Activated CD4-positive, alpha-beta T cell treated with anti-CD3 and anti-CD28 coated beads, Interleukin-2, amount 10 ng/mL, durations not matched to agents 7 days and 5 days (primary cell): ENCODE measurements at regions not wholly inside any gene's neighbourhood (a gene's known extent, or its start where the extent isn't known, plus 50 kb on each side); places are given as distances from the start of the nearest gene placed in this dataset.

Experiments
- CTCF ChIA-PET: fragments of 350-600 bp; sonication (Branson Sonifier 250); formaldehyde crosslinking; loops from one replicate; lab custom pipeline; 2021; ENCODE audit warnings: antibody characterized with exemption; lab: Charles Lee
- POLR2A ChIA-PET: fragments of 350-600 bp; sonication (Branson Sonifier 250); formaldehyde crosslinking; loops from one replicate; lab custom pipeline; 2021; ENCODE audit warnings: antibody characterized with exemption; lab: Charles Lee
- DNase-seq: peaks from one replicate; pipeline ENCODE4 v3.0.0-alpha.2; 2020
- H3K27ac Mint-ChIP-seq: one replicate; pipeline ENCODE4 v1.8.0; 2021; ENCODE audit warnings: mild to moderate bottlenecking, moderate library complexity, mixed read lengths
- H3K27me3 Mint-ChIP-seq: one replicate; pipeline ENCODE4 v1.8.0; 2021; ENCODE audit warnings: mixed read lengths
- H3K36me3 Mint-ChIP-seq: one replicate; pipeline ENCODE4 v1.8.0; 2021; ENCODE audit warnings: low read depth, mixed read lengths
- H3K4me1 Mint-ChIP-seq: one replicate; pipeline ENCODE4 v1.8.0; 2021; ENCODE audit warnings: mixed read lengths
- H3K4me3 Mint-ChIP-seq: one replicate; pipeline ENCODE4 v1.8.0; 2021; ENCODE audit warnings: mild to moderate bottlenecking, moderate library complexity, mixed read lengths
- H3K9me3 Mint-ChIP-seq: one replicate; pipeline ENCODE4 v1.8.0; 2021; ENCODE audit warnings: mixed read lengths

DNA sequence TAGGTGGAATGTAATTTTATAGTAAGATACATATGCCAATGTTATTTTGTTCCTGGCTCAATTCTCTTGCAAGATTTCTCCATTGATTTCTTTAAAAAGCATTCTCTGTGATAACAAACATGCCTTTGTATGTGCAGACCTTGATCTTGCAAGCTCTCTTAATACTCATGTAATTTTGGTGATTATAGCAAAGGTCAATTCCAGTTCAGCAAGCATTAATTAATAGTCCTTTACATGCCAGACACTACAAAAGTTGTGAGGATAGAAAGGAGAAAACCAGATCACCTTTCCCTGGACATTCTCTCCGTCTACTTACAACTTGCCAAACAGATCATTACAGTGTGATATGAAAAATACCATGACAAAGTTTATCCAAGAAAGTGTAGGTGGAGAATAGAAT is 173.7 kb upstream of the DOK6 start:
- Mint-ChIP-seq H3K27me3 (no peaks in the 10 kb centered on the region), H3K9me3 (no peaks in the 10 kb centered on the region), H3K36me3 (no peaks in the 10 kb centered on the region), H3K27ac (no peak overlapping the region), H3K4me3 (no peak overlapping the region), H3K4me1 (no peaks in the 10 kb centered on the region)
- CTCF ChIA-PET = no interaction called here
- DNase-seq = no peak
- POLR2A ChIA-PET = no interaction called here

DNA sequence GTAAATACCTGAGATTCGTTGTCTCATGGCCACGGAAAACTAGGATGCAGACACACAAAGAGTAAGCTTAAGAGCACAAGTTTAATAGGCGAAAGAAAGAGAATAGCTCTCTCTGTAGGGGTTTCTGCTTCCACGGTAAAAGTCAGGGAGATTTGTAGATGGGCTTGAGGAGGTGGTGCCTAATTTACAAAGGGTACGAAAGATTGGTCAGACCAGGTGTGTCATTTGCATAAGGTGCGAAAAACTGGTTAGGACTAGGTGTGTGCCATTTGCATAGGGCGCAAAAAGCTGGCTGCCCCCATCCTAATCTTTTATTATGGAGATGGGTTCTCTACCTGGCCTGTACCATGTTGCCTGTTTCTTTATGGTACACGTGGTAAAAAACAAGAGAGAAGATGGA is 170.5 kb upstream of the DOK6 start:
- H3K27ac Mint-ChIP-seq = no peak overlapping the region
- H3K9me3 Mint-ChIP-seq = no peaks in the 10 kb centered on the region
- no peaks in the 10 kb centered on the region for H3K4me1 Mint-ChIP-seq
- POLR2A ChIA-PET = no interaction called here
- H3K27me3 Mint-ChIP-seq = no peaks in the 10 kb centered on the region
- DNase-seq = no peak
- no peaks in the 10 kb centered on the region for H3K36me3 Mint-ChIP-seq
- CTCF ChIA-PET = no interaction called here
- H3K4me3 Mint-ChIP-seq = no peak overlapping the region

DNA sequence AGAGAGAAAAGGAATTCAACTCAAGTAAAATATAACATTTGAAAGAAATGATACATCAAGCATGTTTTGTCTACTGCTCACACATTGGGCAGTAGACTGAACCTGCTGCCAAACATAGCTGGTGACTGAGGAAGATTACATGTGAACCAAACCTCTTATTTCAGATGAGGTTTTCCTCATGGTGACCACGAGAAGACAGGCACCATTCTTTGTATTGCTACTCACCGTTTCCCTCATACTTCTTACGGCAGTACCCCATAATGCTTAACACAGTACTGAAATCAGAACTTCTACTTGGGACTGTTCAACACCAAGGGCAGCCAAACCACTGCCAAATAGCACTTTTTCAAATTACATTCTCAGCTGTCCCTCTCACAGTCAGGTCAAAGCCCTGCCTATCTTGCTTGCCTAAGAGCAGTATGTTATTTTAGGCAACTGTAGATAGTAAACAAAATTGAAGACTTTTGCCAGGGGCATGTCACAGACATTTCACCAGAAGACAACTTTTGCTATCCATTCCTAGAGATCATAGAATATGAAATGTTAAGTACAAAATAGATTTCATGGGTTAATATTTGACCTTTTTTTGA is 167.1 kb upstream of the DOK6 start:
- Mint-ChIP-seq H3K27ac (no peak overlapping the region), H3K9me3 (no peaks in the 10 kb centered on the region), H3K4me1 (no peaks in the 10 kb centered on the region), H3K27me3 (no peaks in the 10 kb centered on the region), H3K36me3 (no peaks in the 10 kb centered on the region), H3K4me3 (no peak overlapping the region)
- POLR2A ChIA-PET = no interaction called here
- no peak for DNase-seq
- CTCF ChIA-PET = no interaction called here

DNA sequence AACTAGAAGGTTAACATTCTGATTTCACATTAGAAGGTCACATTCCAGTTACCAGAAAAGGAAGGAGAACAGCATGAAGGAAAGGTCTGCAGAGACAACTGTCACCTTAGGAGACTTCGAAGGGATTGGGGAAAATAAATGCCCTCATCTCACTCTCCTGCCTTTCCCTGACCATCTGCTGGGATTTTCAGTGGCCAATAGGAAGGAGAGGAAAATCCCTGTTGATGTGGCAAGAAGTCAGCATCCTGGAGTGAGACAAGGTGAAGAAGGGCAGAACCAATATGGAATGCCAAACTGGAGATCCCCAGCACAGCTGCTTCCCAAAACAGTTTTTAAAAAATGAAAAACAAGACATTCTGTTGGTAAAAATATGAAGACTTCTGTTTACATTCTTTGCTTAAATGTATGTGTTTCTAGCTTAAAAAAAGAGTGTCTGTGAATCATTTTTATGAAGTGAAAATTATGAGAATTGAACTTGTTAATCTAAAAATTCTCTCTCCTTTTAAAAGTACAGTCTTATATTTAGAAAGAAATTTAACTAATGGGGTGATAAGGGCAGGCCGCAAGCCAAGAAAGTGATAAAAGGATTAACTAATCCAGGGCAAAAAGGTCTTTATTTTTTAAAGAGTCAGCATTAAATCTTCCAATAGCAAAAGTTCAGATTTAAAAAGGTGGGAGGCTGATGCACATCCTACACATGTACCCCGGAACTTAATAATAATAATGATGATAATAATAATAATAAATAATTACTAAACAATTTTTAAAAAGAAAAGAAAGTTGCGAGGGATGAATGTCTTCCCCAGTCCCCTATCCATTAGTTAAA is 160.6 kb upstream of the DOK6 start:
- Mint-ChIP-seq H3K9me3 (no peaks in the 10 kb centered on the region), H3K27me3 (no peaks in the 10 kb centered on the region), H3K36me3 (no peaks in the 10 kb centered on the region), H3K4me3 (no peak overlapping the region), H3K4me1 (no peaks in the 10 kb centered on the region), H3K27ac (no peak overlapping the region)
- POLR2A ChIA-PET = no interaction called here
- no peak for DNase-seq
- CTCF ChIA-PET = no interaction called here

DNA sequence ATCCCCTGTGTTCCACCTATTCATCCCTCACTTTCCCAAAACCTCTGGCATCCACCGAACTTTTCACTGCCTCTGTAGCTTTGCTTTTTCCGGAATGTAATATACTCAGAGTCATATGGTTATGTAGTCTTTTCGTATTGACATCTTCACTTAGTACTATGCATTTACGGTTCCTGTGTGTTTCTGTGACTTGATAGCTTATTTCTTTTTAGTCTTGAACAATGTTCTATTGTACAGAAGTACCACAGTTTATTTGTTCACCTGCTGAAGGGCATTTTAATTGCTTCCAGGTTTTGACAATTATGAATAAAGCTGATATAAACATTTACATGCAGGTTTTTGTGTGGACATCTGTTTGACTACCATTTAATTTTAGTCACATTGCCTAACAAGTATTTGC is 154.7 kb upstream of the DOK6 start:
- CTCF ChIA-PET = no interaction called here
- POLR2A ChIA-PET = no interaction called here
- DNase-seq = no peak
- no peaks in the 10 kb centered on the region for H3K9me3 Mint-ChIP-seq
- no peak overlapping the region for H3K4me3 Mint-ChIP-seq
- no peaks in the 10 kb centered on the region for H3K4me1 Mint-ChIP-seq
- no peak overlapping the region for H3K27ac Mint-ChIP-seq
- no peaks in the 10 kb centered on the region for H3K36me3 Mint-ChIP-seq
- no peaks in the 10 kb centered on the region for H3K27me3 Mint-ChIP-seq

DNA sequence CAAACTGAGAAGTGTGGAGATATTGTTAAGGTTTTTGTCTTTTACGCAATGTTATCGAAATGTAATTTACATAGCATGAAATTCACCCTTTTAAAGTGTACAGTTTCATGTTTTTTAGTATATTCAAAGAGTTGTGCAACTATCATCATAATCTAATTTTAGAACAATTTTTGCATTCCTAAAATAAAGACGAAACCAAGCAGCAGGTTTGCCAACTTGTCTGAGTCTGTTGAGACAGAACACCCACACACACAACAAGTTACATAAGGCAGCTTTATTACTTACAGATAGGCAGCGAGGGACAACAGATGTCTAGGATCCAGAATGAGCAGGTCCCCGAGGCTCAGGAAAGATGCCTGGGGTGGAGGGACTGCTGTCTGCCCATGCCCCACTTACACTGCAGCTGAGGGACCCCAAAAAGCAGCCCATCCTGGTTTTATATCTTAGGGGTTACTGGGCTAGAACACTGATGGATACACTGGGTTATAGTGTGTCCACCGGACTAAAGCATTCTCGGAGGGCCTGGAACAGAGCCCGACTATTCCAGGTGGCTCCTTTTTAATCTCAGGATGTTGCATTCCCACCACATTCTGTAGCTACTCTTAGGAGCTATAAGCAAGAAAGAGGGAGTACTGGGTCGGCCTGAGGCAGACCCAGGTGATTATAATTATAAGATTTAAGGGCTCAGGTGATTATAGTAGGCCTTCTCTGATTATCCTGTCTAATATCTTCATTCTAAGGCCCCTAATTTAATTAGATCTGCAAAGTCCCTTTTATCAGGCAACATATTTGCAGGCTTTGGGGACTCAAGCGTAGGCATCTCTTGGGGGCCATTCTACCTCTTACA is 150.2 kb upstream of the DOK6 start:
- H3K36me3 Mint-ChIP-seq = no peaks in the 10 kb centered on the region
- no peaks in the 10 kb centered on the region for H3K27me3 Mint-ChIP-seq
- ChIA-PET POLR2A (no interaction called here), CTCF (no interaction called here)
- no peak for DNase-seq
- H3K9me3 Mint-ChIP-seq = no peaks in the 10 kb centered on the region
- no peaks in the 10 kb centered on the region for H3K4me1 Mint-ChIP-seq
- H3K27ac Mint-ChIP-seq = no peak overlapping the region
- no peak overlapping the region for H3K4me3 Mint-ChIP-seq

DNA sequence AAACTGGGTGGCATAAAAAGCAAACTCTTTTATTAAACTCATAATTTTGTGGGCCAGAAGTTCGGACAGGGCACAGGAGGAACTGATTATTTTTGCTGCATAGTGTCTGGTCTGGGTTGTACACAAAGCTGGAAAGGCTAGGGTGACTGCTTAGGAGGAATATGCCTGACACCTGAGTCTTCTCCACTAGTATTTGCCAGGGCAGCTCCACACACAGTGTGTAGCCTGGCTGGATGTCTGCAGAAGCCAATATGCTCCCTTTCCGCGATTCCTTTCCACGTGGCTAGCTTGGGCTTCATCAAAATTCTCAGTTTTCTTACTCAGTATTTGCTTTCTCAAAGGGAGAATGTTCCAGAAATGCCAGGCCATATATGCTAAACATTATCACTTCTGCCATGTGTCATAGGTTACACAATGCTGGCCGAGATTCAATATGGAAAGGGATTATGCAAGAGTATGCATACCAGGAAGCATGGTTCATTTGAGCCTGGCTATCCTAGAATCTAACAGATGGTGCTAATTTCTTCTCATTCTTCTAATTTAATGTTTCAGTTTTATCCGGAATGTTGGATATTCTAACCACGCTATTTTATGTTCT is 142.7 kb upstream of the DOK6 start:
- no peak for DNase-seq

DNA sequence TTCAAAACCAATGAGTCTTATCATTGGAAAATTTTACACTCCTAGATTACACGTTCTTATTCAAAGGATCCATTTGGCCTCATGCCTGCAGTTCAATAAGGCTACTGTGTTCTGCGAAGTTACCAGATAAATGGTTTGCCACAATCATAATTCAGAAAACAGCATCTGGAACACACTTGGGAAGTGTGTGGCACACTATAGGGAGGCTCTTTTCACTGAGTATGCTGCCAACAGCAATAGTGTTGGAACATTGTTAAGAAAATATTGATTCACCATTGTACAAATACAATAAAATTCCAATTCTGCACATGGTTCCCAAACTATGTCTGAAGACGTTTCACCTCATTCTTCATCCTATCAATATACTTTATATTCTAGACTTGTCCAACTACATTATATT is 141.4 kb upstream of the DOK6 start:
- ChIA-PET POLR2A (no interaction called here), CTCF (no interaction called here)
- no peaks in the 10 kb centered on the region for H3K9me3 Mint-ChIP-seq
- no peak for DNase-seq
- H3K36me3 Mint-ChIP-seq = no peaks in the 10 kb centered on the region
- H3K4me3 Mint-ChIP-seq = no peak overlapping the region
- H3K4me1 Mint-ChIP-seq = no peaks in the 10 kb centered on the region
- no peak overlapping the region for H3K27ac Mint-ChIP-seq
- H3K27me3 Mint-ChIP-seq = no peaks in the 10 kb centered on the region

More for the DNA sequence above, 142.7 kb upstream of the DOK6 start:
- H3K27ac Mint-ChIP-seq = no peak overlapping the region
- H3K4me1 Mint-ChIP-seq = no peaks in the 10 kb centered on the region
- H3K4me3 Mint-ChIP-seq = no peak overlapping the region
- H3K27me3 Mint-ChIP-seq = no peaks in the 10 kb centered on the region
- ChIA-PET CTCF (no interaction called here), POLR2A (no interaction called here)
- no peaks in the 10 kb centered on the region for H3K36me3 Mint-ChIP-seq
- no peaks in the 10 kb centered on the region for H3K9me3 Mint-ChIP-seq

DNA sequence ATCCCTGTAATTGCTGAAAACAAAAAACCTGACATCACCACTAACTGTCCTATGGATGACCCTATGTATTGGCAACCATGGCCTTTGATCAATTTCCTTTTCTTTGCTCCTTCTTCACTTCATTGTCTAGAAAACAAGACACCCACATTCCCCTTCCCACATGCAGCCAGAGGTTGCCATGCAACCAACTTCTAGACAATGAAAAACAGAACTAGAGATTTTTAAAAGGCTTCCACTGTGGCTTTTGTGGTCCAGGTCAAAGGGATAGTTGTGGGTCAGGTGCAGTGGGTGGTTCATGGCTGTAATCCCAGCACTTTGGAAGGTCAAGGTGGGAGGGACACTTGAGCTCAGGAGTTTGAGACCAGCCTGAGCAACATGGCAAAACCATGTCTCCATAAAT is 139.3 kb upstream of the DOK6 start:
- Mint-ChIP-seq H3K27me3 (no peaks in the 10 kb centered on the region), H3K4me3 (no peak overlapping the region), H3K27ac (no peak overlapping the region), H3K9me3 (no peaks in the 10 kb centered on the region), H3K36me3 (no peaks in the 10 kb centered on the region), H3K4me1 (no peaks in the 10 kb centered on the region)
- DNase-seq = no peak
- CTCF ChIA-PET = no interaction called here
- POLR2A ChIA-PET = no interaction called here

DNA sequence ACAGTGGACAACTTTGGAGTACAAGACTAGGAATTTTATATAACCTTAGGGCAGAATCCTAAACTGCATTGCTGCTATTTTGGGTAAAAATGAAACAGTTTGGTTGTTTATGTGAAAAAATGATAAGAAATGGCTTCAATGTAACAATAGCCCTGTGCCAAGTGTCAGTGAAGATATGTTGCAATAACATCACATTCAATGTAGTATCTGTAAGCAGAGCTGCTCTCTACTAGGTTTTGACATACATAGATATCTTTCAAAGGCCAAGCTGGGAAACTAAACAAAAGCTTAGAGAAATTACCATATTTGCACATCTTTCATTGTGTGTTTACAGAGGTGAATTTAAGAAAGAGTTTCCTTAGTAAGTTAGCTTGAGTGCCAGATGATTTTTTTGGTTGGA is 135.0 kb upstream of the DOK6 start:
- Mint-ChIP-seq H3K4me3 (no peak overlapping the region), H3K4me1 (no peaks in the 10 kb centered on the region), H3K36me3 (no peaks in the 10 kb centered on the region), H3K27ac (no peak overlapping the region), H3K9me3 (peaks cover 7% of the 10 kb centered on the region), H3K27me3 (no peaks in the 10 kb centered on the region)
- ChIA-PET CTCF (no interaction called here), POLR2A (no interaction called here)
- DNase-seq = no peak

DNA sequence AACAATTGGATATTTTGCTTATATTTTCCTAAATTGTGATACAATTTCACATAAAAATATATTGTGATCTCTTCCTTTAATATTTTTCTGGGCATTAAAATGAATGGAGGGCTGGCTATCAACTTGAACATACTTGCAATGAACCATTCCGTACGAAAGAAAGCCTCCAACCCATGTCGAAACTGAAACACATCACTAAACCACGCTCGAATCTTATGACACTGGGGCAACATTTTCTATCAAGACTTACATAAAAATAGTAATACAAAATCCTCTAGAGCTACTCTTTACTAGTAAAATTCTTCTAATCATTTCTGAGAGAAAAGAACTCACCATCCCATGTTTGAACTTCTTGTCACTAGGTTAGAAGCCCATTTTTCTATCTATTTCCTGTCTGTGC is 132.8 kb upstream of the DOK6 start:
- DNase-seq = no peak
- no peak overlapping the region for H3K27ac Mint-ChIP-seq
- H3K4me1 Mint-ChIP-seq = no peaks in the 10 kb centered on the region
- CTCF ChIA-PET = no interaction called here
- POLR2A ChIA-PET = no interaction called here
- H3K9me3 Mint-ChIP-seq = peaks cover 7% of the 10 kb centered on the region
- H3K27me3 Mint-ChIP-seq = no peaks in the 10 kb centered on the region
- no peak overlapping the region for H3K4me3 Mint-ChIP-seq
- H3K36me3 Mint-ChIP-seq = no peaks in the 10 kb centered on the region

DNA sequence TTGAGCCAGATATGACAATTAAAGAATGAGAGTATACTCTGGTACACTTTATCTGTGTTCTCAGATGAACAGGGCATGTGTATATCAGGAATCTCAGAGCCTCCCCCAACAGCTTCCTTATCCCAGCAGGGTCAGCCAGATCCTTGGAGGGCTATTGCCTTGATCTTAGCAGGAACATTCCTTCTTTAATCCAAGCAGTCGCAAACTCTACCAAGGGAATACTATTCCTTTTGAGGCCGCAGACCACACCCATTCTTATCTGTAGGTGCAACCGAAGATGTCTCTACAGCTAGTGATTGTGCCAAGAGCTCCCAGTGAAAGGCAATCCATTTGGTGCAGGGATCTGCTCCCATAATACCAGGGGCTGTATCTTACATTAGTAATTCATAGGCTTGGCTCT is 118.3 kb upstream of the DOK6 start:
- CTCF ChIA-PET = no interaction called here
- H3K27ac Mint-ChIP-seq = no peak overlapping the region
- POLR2A ChIA-PET = no interaction called here
- H3K27me3 Mint-ChIP-seq = no peaks in the 10 kb centered on the region
- no peaks in the 10 kb centered on the region for H3K9me3 Mint-ChIP-seq
- no peak overlapping the region for H3K4me3 Mint-ChIP-seq
- no peaks in the 10 kb centered on the region for H3K36me3 Mint-ChIP-seq
- H3K4me1 Mint-ChIP-seq = no peaks in the 10 kb centered on the region
- no peak for DNase-seq

DNA sequence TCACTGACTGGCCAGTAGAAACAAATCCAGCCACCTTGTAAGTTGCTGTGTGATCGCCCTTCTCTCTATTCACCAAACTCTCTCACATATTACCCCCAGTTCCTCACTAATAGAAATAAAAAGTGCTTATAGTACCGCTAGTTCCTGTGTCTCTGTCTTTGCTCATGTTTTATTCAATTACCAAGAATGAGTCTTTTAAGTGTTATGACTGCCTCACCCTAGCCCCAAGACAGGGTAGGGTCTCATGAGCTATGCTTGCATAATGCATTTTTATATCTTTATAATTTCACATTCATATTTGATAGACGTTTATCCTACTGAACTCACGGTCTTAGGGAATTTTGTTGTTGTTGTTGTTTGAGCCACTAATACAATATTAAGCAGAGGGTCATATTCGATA is 109.6 kb upstream of the DOK6 start:
- Mint-ChIP-seq H3K27ac (no peak overlapping the region), H3K36me3 (no peaks in the 10 kb centered on the region), H3K27me3 (no peaks in the 10 kb centered on the region), H3K4me1 (no peaks in the 10 kb centered on the region), H3K4me3 (no peak overlapping the region), H3K9me3 (no peaks in the 10 kb centered on the region)
- POLR2A ChIA-PET = no interaction called here
- DNase-seq = no peak
- CTCF ChIA-PET = no interaction called here
